ENCODE measurements at regions not wholly inside any gene's neighbourhood (a gene's known extent, or its start where the extent isn't known, plus 50 kb on each side); places are given as distances from the start of the nearest gene placed in this dataset.

DNA sequence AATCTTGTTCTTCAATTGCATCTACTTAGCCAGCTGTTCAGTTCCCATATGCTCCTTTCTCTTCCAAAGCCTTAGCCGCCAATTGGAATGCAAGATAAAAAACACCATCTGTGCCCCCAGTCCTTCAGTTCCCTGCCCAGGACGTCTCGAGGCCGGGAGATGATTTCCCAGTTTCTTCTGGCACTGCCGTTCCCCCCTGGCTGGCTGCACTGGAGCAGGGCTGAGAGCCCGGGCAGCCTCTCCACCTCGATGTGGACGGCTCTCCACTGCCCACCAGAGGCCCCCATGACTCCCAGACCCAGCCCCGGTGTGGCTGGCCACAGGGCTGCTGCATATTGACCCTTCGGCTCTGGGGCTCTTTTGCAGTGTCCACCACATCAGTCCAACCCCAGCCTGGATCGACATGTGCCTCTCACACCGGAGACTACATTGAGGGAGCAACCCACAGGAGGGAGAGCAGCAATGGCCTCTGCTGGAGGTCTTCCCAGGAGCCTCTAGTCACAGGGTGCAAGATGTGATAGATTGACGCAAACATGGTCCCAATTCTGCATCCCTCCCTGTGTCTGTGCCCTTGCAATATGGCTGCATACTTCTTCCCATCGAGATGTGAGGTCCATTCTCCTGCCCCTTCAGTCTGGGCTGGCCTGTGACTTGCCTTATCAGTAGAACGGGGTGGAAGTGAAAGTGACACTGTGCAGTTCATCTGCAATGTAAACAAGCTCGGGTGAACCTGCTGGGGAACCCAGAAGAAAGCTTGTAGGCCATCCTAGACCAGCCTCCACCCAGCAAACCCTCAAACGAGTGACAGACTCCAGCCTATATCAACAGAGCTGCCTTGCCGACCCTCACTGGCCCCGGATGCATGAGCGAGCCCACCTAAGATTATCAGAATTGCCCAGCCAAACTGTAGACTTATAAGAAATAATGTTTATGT lies 52.3 kb upstream of the PRR20G start:
- H3K27ac Mint-ChIP-seq, result no peak overlapping the region
- H3K4me3 Mint-ChIP-seq, result no peak overlapping the region
- peaks cover 3% of the 10 kb centered on the region for H3K36me3 Mint-ChIP-seq (ENCODE audit: low read depth)
- peaks cover 28% of the 10 kb centered on the region for H3K27me3 Mint-ChIP-seq
- peaks cover 13% of the 10 kb centered on the region for H3K9me3 Mint-ChIP-seq
- no peaks in the 10 kb centered on the region for H3K4me1 Mint-ChIP-seq (ENCODE audit: low read depth)

DNA sequence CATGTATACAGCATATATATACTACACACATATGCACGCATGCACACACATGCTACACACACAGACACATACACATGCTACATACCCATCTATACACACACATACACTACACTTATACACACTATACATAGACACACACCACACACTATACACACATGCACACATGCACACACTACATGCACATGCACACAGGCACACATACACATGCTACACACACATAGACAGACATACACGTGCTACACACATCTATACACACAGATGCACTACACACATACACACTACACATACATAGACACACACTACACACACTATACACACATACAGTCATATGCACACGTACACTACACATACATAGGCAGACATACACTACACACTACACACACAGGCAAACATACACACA lies 51.2 kb upstream of the PRR20G start:
- H3K9me3 Mint-ChIP-seq, result peaks cover 13% of the 10 kb centered on the region

DNA sequence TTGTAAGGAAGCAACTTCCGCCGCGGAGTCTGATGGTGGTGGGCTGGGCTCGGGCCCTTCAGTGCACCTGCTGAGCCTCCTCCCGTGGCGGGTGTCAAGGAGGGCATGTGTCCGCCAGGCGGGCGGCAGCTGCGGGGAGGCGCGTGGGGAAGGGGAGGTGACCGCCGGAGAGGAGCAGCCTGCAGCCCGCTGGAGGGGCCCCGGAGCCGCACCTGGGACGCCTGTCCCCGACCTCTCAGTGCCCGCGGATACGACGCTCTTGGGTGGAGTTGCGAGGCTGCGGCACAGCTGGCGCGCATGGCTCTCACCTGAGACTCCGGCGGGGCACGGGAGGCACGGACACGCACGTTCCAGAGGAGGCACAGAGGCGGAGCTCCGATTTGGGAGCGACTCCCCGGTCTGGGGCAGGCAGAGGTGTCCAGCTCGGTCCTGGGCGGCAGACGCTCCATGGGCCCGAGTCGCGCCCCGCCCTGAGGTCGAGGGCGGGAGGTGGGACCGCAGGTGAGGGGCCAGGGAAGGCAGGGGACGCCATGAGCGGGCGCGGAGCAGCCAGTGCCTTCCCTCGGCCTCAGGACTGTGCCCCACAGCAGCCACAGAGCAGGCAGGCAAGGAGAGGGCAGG lies 50.2 kb upstream of the PRR20G start:
- no peak overlapping the region for H3K27ac Mint-ChIP-seq
- peaks cover 15% of the 10 kb centered on the region for H3K9me3 Mint-ChIP-seq
- no peak overlapping the region for H3K4me3 Mint-ChIP-seq
- H3K4me1 Mint-ChIP-seq (ENCODE audit: low read depth), result no peaks in the 10 kb centered on the region
- H3K27me3 Mint-ChIP-seq, result peaks cover 28% of the 10 kb centered on the region
- H3K36me3 Mint-ChIP-seq (ENCODE audit: low read depth), result peaks cover 3% of the 10 kb centered on the region

More for the DNA sequence above, 51.2 kb upstream of the PRR20G start:
- Mint-ChIP-seq H3K4me1 (ENCODE audit: low read depth) (no peaks in the 10 kb centered on the region), H3K4me3 (no peak overlapping the region), H3K27ac (no peak overlapping the region), H3K27me3 (peaks cover 28% of the 10 kb centered on the region), H3K36me3 (ENCODE audit: low read depth) (peaks cover 3% of the 10 kb centered on the region)

All from stimulated activated naive CD8-positive, alpha-beta T cell treated with anti-CD3 and anti-CD28 coated beads, Interleukin-15, Interleukin-2, amounts not matched to agents 100 ng/mL and 50 ng/mL, for 24 hours (primary cell).